ENCODE measurements at regions not wholly inside any gene's neighbourhood (a gene's known extent, or its start where the extent isn't known, plus 50 kb on each side); places are given as distances from the start of the nearest gene placed in this dataset.
A peak's percentile ranks its signal among the peaks of the same experiment; 100 is the strongest.

DNA sequence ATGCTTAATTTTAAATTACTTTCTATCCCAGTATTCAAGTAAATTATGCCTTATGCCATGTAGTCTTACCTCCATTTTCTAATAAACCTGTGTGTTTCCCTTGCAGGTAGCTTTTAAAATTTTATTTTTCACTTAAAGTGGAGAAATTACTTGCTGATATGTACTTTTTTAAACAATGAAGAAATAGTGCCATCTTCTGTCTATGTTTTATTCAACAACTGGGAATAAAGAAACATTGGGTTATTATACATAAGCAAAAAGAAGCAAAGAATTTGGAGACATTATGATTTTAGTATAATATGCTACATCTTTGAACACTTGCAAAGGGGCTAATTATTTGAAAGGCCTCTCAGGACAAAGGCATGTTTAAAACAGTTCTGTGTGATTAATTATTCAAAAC is 1912.9 kb downstream of the MRPL39 start:
- no peak for TF ChIP-seq MAX (IDR thresholded peaks at IDR 0.05)
- TF ChIP-seq RAD21 (IDR thresholded peaks at IDR 0.05; ENCODE audit: low read depth) = 0 out of 2 replicates have a peak, but pooled peaks have one; percentile 2
- no peak for TF ChIP-seq TAF1 (IDR thresholded peaks at IDR 0.05; ENCODE audit: low read depth)

DNA sequence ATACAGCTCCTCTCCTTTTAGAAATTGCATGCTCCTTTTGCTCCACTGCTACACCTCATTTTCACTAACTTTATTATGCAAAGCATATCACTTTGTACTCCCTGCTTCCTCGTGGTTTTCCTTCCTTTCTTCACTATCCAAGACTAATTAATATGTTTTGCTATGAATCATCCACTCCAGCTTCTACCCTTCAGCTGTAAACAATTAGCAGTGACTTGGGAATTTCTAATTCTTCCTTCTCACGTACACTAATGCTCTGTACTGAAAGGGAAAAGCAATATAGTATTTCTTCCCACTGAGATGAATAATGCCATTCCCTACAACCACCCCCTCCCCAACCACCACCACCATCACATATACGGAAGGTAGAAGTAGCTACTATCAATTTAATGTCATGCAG is 1917.0 kb downstream of the MRPL39 start:
- TF ChIP-seq TAF1 (IDR thresholded peaks at IDR 0.05; ENCODE audit: low read depth) (no peak), ZBTB7A (IDR thresholded peaks at IDR 0.05; ENCODE audit: low read depth) (no peak), NFIC (IDR thresholded peaks at IDR 0.05) (no peak), TCF12 (IDR thresholded peaks at IDR 0.05; ENCODE audit: low read depth) (no peak), MAX (IDR thresholded peaks at IDR 0.05) (no peak), CREB1 (IDR thresholded peaks at IDR 0.05; ENCODE audit: low read depth) (no peak)
- TF ChIP-seq, protein P1, sequence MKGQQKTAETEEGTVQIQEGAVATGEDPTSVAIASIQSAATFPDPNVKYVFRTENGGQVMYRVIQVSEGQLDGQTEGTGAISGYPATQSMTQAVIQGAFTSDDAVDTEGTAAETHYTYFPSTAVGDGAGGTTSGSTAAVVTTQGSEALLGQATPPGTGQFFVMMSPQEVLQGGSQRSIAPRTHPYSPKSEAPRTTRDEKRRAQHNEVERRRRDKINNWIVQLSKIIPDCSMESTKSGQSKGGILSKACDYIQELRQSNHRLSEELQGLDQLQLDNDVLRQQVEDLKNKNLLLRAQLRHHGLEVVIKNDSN (IDR thresholded peaks at IDR 0.05) = no peak

DNA sequence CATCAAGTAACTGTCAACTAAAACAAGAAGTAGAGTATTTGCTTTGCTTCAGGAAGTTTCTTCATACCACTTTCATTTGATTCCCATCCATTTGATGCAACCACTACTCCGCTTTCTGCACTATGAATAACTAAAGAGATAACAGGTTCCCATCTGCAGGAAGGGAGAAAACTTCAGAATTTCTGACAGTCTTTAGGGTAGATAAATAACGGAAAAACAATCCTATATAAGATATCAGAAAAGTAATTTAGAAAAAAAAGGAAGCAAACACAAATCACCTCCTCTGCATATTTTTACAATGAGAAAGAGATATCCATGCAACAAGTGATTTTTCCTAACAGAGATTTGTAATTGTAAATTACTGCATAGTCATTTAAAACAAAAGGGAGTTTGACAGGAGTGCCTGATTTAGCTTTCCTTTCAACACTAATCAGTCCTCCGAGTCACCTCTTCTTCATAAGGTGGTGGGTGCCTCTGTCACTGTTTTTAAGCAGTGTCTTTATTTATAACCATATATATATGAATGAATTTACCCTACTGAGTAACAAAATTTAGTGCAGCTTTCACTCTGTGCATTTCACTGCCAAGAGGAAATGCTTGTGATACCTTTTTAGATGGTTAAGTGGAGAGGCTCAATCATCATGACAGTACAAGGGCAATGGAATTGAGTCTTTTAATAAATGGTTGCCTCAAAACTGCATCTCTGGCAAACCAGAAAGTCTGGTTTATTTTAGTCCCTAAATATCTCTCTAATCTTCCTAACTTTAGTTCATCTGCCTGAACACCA is 1920.4 kb downstream of the MRPL39 start:
- no peak for TF ChIP-seq TAF1 (IDR thresholded peaks at IDR 0.05; ENCODE audit: low read depth)

DNA sequence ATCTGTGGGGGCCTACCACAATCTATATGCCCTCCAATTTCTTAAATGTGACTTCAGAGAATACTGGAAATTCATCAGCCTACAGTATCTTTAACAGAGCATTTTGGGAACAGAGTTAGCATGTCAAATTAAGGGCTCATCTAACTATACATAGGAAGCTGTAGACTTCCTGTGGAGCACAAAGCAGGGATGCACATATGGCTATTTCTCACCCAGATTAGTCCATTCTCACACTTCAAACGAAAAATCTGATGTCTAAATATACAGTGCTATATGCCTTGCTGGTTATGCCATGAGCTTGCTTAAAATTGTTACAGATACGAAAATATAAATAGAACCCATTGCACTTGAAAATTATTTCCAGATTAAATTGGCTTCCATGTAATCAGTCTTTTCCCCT is 1922.8 kb downstream of the MRPL39 start:
- TF ChIP-seq TEAD4 (IDR thresholded peaks at IDR 0.05) = no peak
- TF ChIP-seq ZBTB7A (IDR thresholded peaks at IDR 0.05; ENCODE audit: low read depth) = no peak
- no peak for TF ChIP-seq MAX (IDR thresholded peaks at IDR 0.05)
- TF ChIP-seq, protein P1 (IDR thresholded peaks at IDR 0.05) = no peak
- no peak for TF ChIP-seq EGR1 (IDR thresholded peaks at IDR 0.05)
- no peak for TF ChIP-seq NFIC (IDR thresholded peaks at IDR 0.05)
- TF ChIP-seq, protein P2, sequence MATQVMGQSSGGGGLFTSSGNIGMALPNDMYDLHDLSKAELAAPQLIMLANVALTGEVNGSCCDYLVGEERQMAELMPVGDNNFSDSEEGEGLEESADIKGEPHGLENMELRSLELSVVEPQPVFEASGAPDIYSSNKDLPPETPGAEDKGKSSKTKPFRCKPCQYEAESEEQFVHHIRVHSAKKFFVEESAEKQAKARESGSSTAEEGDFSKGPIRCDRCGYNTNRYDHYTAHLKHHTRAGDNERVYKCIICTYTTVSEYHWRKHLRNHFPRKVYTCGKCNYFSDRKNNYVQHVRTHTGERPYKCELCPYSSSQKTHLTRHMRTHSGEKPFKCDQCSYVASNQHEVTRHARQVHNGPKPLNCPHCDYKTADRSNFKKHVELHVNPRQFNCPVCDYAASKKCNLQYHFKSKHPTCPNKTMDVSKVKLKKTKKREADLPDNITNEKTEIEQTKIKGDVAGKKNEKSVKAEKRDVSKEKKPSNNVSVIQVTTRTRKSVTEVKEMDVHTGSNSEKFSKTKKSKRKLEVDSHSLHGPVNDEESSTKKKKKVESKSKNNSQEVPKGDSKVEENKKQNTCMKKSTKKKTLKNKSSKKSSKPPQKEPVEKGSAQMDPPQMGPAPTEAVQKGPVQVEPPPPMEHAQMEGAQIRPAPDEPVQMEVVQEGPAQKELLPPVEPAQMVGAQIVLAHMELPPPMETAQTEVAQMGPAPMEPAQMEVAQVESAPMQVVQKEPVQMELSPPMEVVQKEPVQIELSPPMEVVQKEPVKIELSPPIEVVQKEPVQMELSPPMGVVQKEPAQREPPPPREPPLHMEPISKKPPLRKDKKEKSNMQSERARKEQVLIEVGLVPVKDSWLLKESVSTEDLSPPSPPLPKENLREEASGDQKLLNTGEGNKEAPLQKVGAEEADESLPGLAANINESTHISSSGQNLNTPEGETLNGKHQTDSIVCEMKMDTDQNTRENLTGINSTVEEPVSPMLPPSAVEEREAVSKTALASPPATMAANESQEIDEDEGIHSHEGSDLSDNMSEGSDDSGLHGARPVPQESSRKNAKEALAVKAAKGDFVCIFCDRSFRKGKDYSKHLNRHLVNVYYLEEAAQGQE (IDR thresholded peaks at IDR 0.05; ENCODE audit: low read depth) = no peak
- no peak for TF ChIP-seq YY1 (IDR thresholded peaks at IDR 0.05; ENCODE audit: low read depth)
- TF ChIP-seq FOXM1 (IDR thresholded peaks at IDR 0.05; ENCODE audit: borderline replicate concordance, low read depth) = no peak
- TF ChIP-seq EP300 (IDR thresholded peaks at IDR 0.05; ENCODE audit: borderline replicate concordance) = no peak
- TF ChIP-seq RAD21 (IDR thresholded peaks at IDR 0.05; ENCODE audit: low read depth) = no peak
- no peak for TF ChIP-seq TCF12 (IDR thresholded peaks at IDR 0.05; ENCODE audit: low read depth)
- no peak for TF ChIP-seq CREB1 (IDR thresholded peaks at IDR 0.05; ENCODE audit: low read depth)
- no peak for TF ChIP-seq CEBPB (IDR thresholded peaks at IDR 0.05)
- no peak for TF ChIP-seq TAF1 (IDR thresholded peaks at IDR 0.05; ENCODE audit: low read depth)

DNA sequence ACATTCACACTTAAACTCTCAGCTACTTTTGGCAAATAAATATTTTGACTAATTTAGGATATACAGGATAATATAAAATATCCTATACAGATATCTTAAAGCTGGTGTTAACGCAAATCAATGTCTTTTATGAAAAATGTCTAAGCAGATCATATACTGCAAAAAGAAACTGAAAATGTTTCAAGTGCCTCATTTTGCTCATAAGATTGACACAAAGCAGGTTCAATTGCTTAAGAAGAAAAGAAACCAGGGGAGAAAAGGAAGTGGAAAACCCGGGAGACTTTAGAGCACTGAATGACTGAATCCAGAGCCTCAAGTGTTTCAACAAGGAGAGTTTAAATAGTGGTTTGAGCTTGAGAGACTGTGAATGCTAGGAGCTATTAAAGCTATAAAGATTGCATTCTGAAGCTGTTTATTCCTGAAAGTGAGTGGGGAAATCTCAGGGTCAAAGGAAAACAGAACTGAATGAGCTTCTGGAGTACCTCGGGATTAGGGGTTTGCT is 1943.0 kb downstream of the MRPL39 start:
- TF ChIP-seq MAX (IDR thresholded peaks at IDR 0.05) (no peak), ZBTB7A (IDR thresholded peaks at IDR 0.05; ENCODE audit: low read depth) (no peak)
- TF ChIP-seq, protein P1 (IDR thresholded peaks at IDR 0.05) = no peak

GRCh38 chr21:23660560-23660959 is 1946.7 kb downstream of the MRPL39 start:
- TF ChIP-seq RAD21 (IDR thresholded peaks at IDR 0.05; ENCODE audit: low read depth) (no peak), EP300 (IDR thresholded peaks at IDR 0.05; ENCODE audit: borderline replicate concordance) (no peak), NFIC (IDR thresholded peaks at IDR 0.05) (no peak), TAF1 (IDR thresholded peaks at IDR 0.05; ENCODE audit: low read depth) (no peak), FOXM1 (IDR thresholded peaks at IDR 0.05; ENCODE audit: borderline replicate concordance, low read depth) (no peak), CREB1 (IDR thresholded peaks at IDR 0.05; ENCODE audit: low read depth) (no peak), MAX (IDR thresholded peaks at IDR 0.05) (no peak), TEAD4 (IDR thresholded peaks at IDR 0.05) (no peak), EGR1 (IDR thresholded peaks at IDR 0.05) (no peak), ZBTB7A (IDR thresholded peaks at IDR 0.05; ENCODE audit: low read depth) (no peak)
- TF ChIP-seq, protein P1 (IDR thresholded peaks at IDR 0.05) = no peak
